GM23338 (cell line): ENCODE measurements at regions not wholly inside any gene's neighbourhood (a gene's known extent, or its start where the extent isn't known, plus 50 kb on each side); places are given as distances from the start of the nearest gene placed in this dataset.

Source experiments
- ATAC-seq: fragments of 200-7000 bp; cut with Tn5 transposase; 3 replicates; pipeline ENCODE4 v1.9.1; 2020
- DNase-seq: peaks from one replicate; pipeline ENCODE4 v3.0.0-alpha.2; 2015; ENCODE audit warnings: low spot score
- H2AFZ ChIP-seq: fragments of 200-600 bp; sonication (generic); 2 replicates; pipeline ENCODE4 v1.8.0; 2016; ENCODE audit warnings: antibody characterized with exemption, mild to moderate bottlenecking, moderate library complexity
- H3F3A ChIP-seq: fragments of 200-600 bp; sonication (generic); replicated peaks from 2 replicates; pipeline ENCODE4 v1.8.0; 2017; ENCODE audit warnings: antibody characterized with exemption, mixed run types, low read depth
- H3K27ac ChIP-seq: fragments of 200-600 bp; sonication (generic); 2 replicates; pipeline ENCODE4 v1.6.1; 2016; ENCODE audit warnings: low read depth
- H3K27me3 ChIP-seq: fragments of 200-600 bp; sonication (generic); 2 replicates; pipeline ENCODE4 v1.8.0; 2016; ENCODE audit warnings: mild to moderate bottlenecking, mixed run types, moderate library complexity; ENCODE audit not compliant: insufficient read depth
- H3K36me3 ChIP-seq: fragments of 200-600 bp; sonication (generic); 2 replicates; pipeline ENCODE4 v1.8.0; 2016; ENCODE audit warnings: mild to moderate bottlenecking; ENCODE audit not compliant: insufficient read depth
- H3K4me1 ChIP-seq: fragments of 200-600 bp; sonication (generic); 2 replicates; pipeline ENCODE4 v1.8.0; 2016; ENCODE audit warnings: mild to moderate bottlenecking, moderate library complexity; ENCODE audit not compliant: insufficient read depth
- H3K4me2 ChIP-seq: fragments of 200-600 bp; sonication (generic); 2 replicates; pipeline ENCODE4 v1.7.1; 2017; ENCODE audit warnings: mixed run types
- H3K4me3 ChIP-seq: fragments of 200-600 bp; sonication (generic); 2 replicates; pipeline ENCODE4 v1.6.1; 2016; ENCODE audit warnings: mixed run types
- H3K79me2 ChIP-seq: fragments of 200-600 bp; sonication (generic); replicated peaks from 2 replicates; pipeline ENCODE4 v1.8.0; 2017; ENCODE audit warnings: mild to moderate bottlenecking; ENCODE audit not compliant: insufficient read depth
- H3K9me2 ChIP-seq: fragments of 200-600 bp; sonication (generic); 2 replicates; pipeline ENCODE4 v1.8.0; 2017; ENCODE audit not compliant: insufficient read depth
- H4K20me1 ChIP-seq: fragments of 200-600 bp; sonication (generic); replicated peaks from 2 replicates; pipeline ENCODE4 v1.8.0; 2017; ENCODE audit warnings: mild to moderate bottlenecking; ENCODE audit not compliant: insufficient read depth
- H3K27ac Mint-ChIP-seq: 2 replicates; pipeline ENCODE4 v1.8.0; 2020; ENCODE audit warnings: inconsistent platforms, mild to moderate bottlenecking, moderate library complexity, mixed read lengths
- H3K27me3 Mint-ChIP-seq: 3 replicates; pipeline ENCODE4 v1.8.0; 2022; ENCODE audit warnings: low read depth, mild to moderate bottlenecking, moderate library complexity, mixed read lengths, inconsistent platforms; ENCODE audit not compliant: insufficient read depth, poor library complexity
- H3K36me3 Mint-ChIP-seq: 3 replicates; pipeline ENCODE4 v1.8.0; 2021; ENCODE audit warnings: low read depth, mild to moderate bottlenecking, inconsistent platforms, moderate library complexity, mixed read lengths
- H3K4me1 Mint-ChIP-seq: 3 replicates; pipeline ENCODE4 v1.8.0; 2020; ENCODE audit warnings: mild to moderate bottlenecking, inconsistent platforms, mixed read lengths
- H3K4me3 Mint-ChIP-seq: 3 replicates; pipeline ENCODE4 v1.8.0; 2021; ENCODE audit warnings: moderate library complexity, mild to moderate bottlenecking, inconsistent platforms, mixed read lengths
- H3K9me3 Mint-ChIP-seq: 3 replicates; pipeline ENCODE4 v1.8.0; 2020; ENCODE audit warnings: moderate library complexity, mild to moderate bottlenecking, inconsistent platforms, mixed read lengths
- NANOG ChIP-seq: IDR thresholded peaks from 2 replicates; pipeline ENCODE4 v1.6.1; 2016; ENCODE audit warnings: antibody characterized with exemption, borderline replicate concordance
- POLR2AphosphoS5 ChIP-seq: IDR thresholded peaks from 2 replicates; pipeline ENCODE4 v1.6.1; 2016; ENCODE audit warnings: antibody characterized with exemption, low read depth
- REST ChIP-seq: IDR thresholded peaks from one replicate; pipeline ENCODE4 v1.6.1; 2018; ENCODE audit warnings: antibody characterized with exemption; ENCODE audit not compliant: unreplicated experiment
- STAT1 ChIP-seq: IDR thresholded peaks from one replicate; pipeline ENCODE4 v1.6.1; 2016; ENCODE audit warnings: antibody characterized with exemption; ENCODE audit not compliant: unreplicated experiment
- ZNF462 ChIP-seq: fragments of 250-450 bp; sonication (Bioruptor Pico); IDR thresholded peaks from 2 replicates; pipeline ENCODE4 v1.5.0; 2020; ENCODE audit warnings: mild to moderate bottlenecking, moderate library complexity

GRCh38 chr1:87638636-87639035 is 310.0 kb downstream of the LMO4 start (continued):
- TF ChIP-seq ZNF462 (CRISPR knock-in tag) (no peak), NANOG (no peak)

GRCh38 chr1:87641996-87642395 is 313.3 kb downstream of the LMO4 start:
- no peaks in the 10 kb centered on the region for H3K79me2 ChIP-seq
- peak overlapping the region; percentile 56; the same call in 1 of the 2 replicates for H3K27ac Mint-ChIP-seq
- H3K4me2 ChIP-seq, result peak overlapping the region; percentile 64
- H3K36me3 Mint-ChIP-seq, result peaks cover 28% of the 10 kb centered on the region
- no peak overlapping the region for H3K4me3 ChIP-seq
- no peaks in the 10 kb centered on the region for H3F3A ChIP-seq
- H3K4me1 ChIP-seq, result peaks cover 39% of the 10 kb centered on the region
- 0 out of 2 replicates have a peak overlapping the region, but pooled peaks have one; percentile 85 for H3K27ac ChIP-seq
- ATAC-seq (no peak), DNase-seq (no peak)
- no peaks in the 10 kb centered on the region for H4K20me1 ChIP-seq
- H3K4me3 Mint-ChIP-seq, result no peak overlapping the region
- no peaks in the 10 kb centered on the region for H3K9me2 ChIP-seq
- H3K9me3 Mint-ChIP-seq, result peaks cover 28% of the 10 kb centered on the region
- H3K4me1 Mint-ChIP-seq, result peaks cover 48% of the 10 kb centered on the region
- no peaks in the 10 kb centered on the region for H3K27me3 Mint-ChIP-seq
- H3K36me3 ChIP-seq, result no peaks in the 10 kb centered on the region
- no peaks in the 10 kb centered on the region for H3K27me3 ChIP-seq
- H2AFZ ChIP-seq, result no peak overlapping the region
- TF ChIP-seq POLR2AphosphoS5, result no peak
- no peak for TF ChIP-seq ZNF462 (CRISPR knock-in tag)
- no peak for TF ChIP-seq STAT1
- TF ChIP-seq REST, result no peak
